Brain microvascular endothelial cell (primary cell): ENCODE measurements at regions not wholly inside any gene's neighbourhood (a gene's known extent, or its start where the extent isn't known, plus 50 kb on each side); places are given as distances from the start of the nearest gene placed in this dataset.

Experiments used
- DNase-seq: peaks from one replicate; pipeline ENCODE4 v3.0.0-alpha.2; 2020
- H3K27ac ChIP-seq: fragments of 250-450 bp; sonication (Bioruptor Pico); 2 replicates; pipeline ENCODE4 v1.5.1; 2020; ENCODE audit warnings: mild to moderate bottlenecking, moderate library complexity
- H3K27me3 ChIP-seq: fragments of 250-450 bp; sonication (Bioruptor Pico); replicated peaks from 2 replicates; pipeline ENCODE4 v1.5.1; 2020; ENCODE audit warnings: mild to moderate bottlenecking
- H3K36me3 ChIP-seq: fragments of 250-450 bp; sonication (Bioruptor Pico); replicated peaks from 2 replicates; pipeline ENCODE4 v1.5.1; 2020; ENCODE audit warnings: mild to moderate bottlenecking
- H3K4me3 ChIP-seq: 2 replicates; pipeline ENCODE4 v1.5.1; 2011; ENCODE audit warnings: low read depth, mild to moderate bottlenecking, control low read depth, low read length, moderate library complexity
- CTCF ChIP-seq: IDR thresholded peaks from 2 replicates; pipeline ENCODE4 v1.5.1; 2011; ENCODE audit warnings: low read depth, mild to moderate bottlenecking, moderate library complexity, low read length, control low read depth, inconsistent platforms; ENCODE audit errors: missing control alignments
- in situ Hi-C: cut with HindIII; loops from 2 replicates; pipeline ENCODE4 v1.10.0; 2017; ENCODE audit warnings: low sequenced_read_pairs, low pct_ligation_motif_present

GRCh38 chr5:167736992-167737391 lies 554.5 kb upstream of the WWC1 start:
- H3K36me3 ChIP-seq: no peaks in the 10 kb centered on the region

GRCh38 chr5:167743695-167744464 lies 547.6 kb upstream of the WWC1 start:
- Histone ChIP-seq H3K27ac (no peak overlapping the region), H3K27me3 (no peaks in the 10 kb centered on the region)

More at GRCh38 chr5:167736992-167737391, 554.5 kb upstream of the WWC1 start:
- no peak for TF ChIP-seq CTCF
- Histone ChIP-seq H3K27me3 (no peaks in the 10 kb centered on the region), H3K27ac (no peak overlapping the region), H3K4me3 (no peak overlapping the region)
- DNase-seq: no peak
- in situ Hi-C loops: no loop called here

GRCh38 chr5:167745868-167746267 lies 545.6 kb upstream of the WWC1 start:
- no peak for TF ChIP-seq CTCF
- no peak overlapping the region for H3K27ac ChIP-seq
- H3K36me3 ChIP-seq: no peaks in the 10 kb centered on the region
- H3K4me3 ChIP-seq: no peak overlapping the region
- DNase-seq: no peak
- H3K27me3 ChIP-seq: no peaks in the 10 kb centered on the region
- in situ Hi-C loops: no loop called here

More at GRCh38 chr5:167743695-167744464, 547.6 kb upstream of the WWC1 start:
- Histone ChIP-seq H3K36me3 (no peaks in the 10 kb centered on the region), H3K4me3 (no peak overlapping the region)
- no peak for TF ChIP-seq CTCF
- DNase-seq: peak; percentile 78
- in situ Hi-C loops: no loop called here

- Histone ChIP-seq H3K27ac (no peak overlapping the region), H3K27me3 (no peaks in the 10 kb centered on the region), H3K4me3 (no peak overlapping the region), H3K36me3 (no peaks in the 10 kb centered on the region)
- no peak for DNase-seq
- no peak for TF ChIP-seq CTCF
- in situ Hi-C loops: no loop called here
These were observed 540.9 kb upstream of the WWC1 start for GRCh38 chr5:167750586-167750985.

GRCh38 chr5:167752936-167753335 lies 538.5 kb upstream of the WWC1 start:
- H3K36me3 ChIP-seq: no peaks in the 10 kb centered on the region
- no peak overlapping the region for H3K27ac ChIP-seq
- in situ Hi-C loops: no loop called here
- no peak for DNase-seq
- no peak overlapping the region for H3K4me3 ChIP-seq
- no peak for TF ChIP-seq CTCF
- no peaks in the 10 kb centered on the region for H3K27me3 ChIP-seq
